ENCODE measurements at regions not wholly inside any gene's neighbourhood (a gene's known extent, or its start where the extent isn't known, plus 50 kb on each side); places are given as distances from the start of the nearest gene placed in this dataset.

DNA sequence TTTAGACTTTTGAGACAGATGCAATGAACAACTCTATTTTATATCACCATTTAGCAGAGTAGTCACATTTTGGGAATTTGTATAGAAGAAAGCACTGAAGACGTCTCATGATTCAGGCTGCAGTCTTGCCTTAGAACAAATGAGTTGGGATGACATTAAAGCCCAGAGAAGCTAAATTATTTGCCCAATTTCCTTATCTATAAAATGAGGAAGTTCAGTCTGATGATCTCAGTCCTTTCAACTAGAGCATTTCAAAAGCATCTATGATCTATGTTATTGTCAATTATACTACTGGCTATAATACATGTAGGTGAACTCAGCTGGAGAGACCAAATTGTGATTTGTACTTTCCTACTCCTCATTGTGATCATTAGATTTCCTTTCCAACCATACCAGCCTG, 154.1 kb downstream of the OSTF1 start:
- TF ChIP-seq POLR2A (IDR thresholded peaks at IDR 0.05; ENCODE audit: low read depth, low read length) (no peak), SPI1 (IDR thresholded peaks at IDR 0.05; ENCODE audit: low read depth, low read length) (no peak), TAF1 (IDR thresholded peaks at IDR 0.05; ENCODE audit: low read depth, low read length) (no peak)

Measured in GM12891 (cell line).